Panc1 (cell line): ENCODE measurements at regions not wholly inside any gene's neighbourhood (a gene's known extent, or its start where the extent isn't known, plus 50 kb on each side); places are given as distances from the start of the nearest gene placed in this dataset.
A peak's percentile ranks its signal among the peaks of the same experiment; 100 is the strongest.

Experiments used
- ATAC-seq: fragments of 200-7000 bp; cut with Tn5 transposase; 2 replicates; pipeline ENCODE4 v1.9.1; 2020; ENCODE audit warnings: mild to moderate bottlenecking, moderate library complexity
- BruUV-seq: library from RNA; stranded (reverse); fragments of 400-500 nt; replicated peaks from 2 replicates; lab custom pipeline; 2021; lab: Mats Ljungman, UMichigan
- CTCF ChIA-PET: fragments of 300-600 bp; sonication (Branson Sonifier 250); formaldehyde crosslinking; loops from one replicate; lab custom pipeline; 2022; ENCODE audit warnings: antibody characterized with exemption; lab: Charles Lee
- POLR2A ChIA-PET: fragments of 300-600 bp; sonication (Branson Sonifier 250); formaldehyde crosslinking; loops from one replicate; lab custom pipeline; 2022; ENCODE audit warnings: antibody characterized with exemption; lab: Charles Lee
- DNase-seq: peaks from one replicate; pipeline ENCODE4 v3.0.0-alpha.2; 2010; ENCODE audit warnings: low read depth, low spot score
- H3K27ac ChIP-seq: 2 replicates; pipeline ENCODE4 v1.5.1; 2011; ENCODE audit warnings: mild to moderate bottlenecking, low read length, inconsistent platforms
- H3K27me3 ChIP-seq: fragments of 200-500 bp; sonication (Bioruptor generic); 2 replicates; pipeline ENCODE4 v1.6.0; 2014; ENCODE audit warnings: low read length, inconsistent platforms; ENCODE audit not compliant: control insufficient read depth, insufficient read depth
- H3K36me3 ChIP-seq: fragments of 200-500 bp; sonication (Bioruptor generic); 2 replicates; pipeline ENCODE4 v1.5.1; 2014; ENCODE audit warnings: inconsistent platforms, mild to moderate bottlenecking, low read length, moderate library complexity; ENCODE audit not compliant: control insufficient read depth, insufficient read depth
- H3K4me1 ChIP-seq: 2 replicates; pipeline ENCODE4 v1.5.1; 2011; ENCODE audit warnings: inconsistent platforms, mild to moderate bottlenecking, low read length, moderate library complexity; ENCODE audit not compliant: control insufficient read depth, insufficient read depth
- H3K4me3 ChIP-seq, 2 experiments: 2 replicates each; pipeline ENCODE4 v1.5.1; 2011 to 2012; ENCODE audit warnings: low read depth in 2 of 2, low read length in 2 of 2, mild to moderate bottlenecking in 2 of 2, inconsistent platforms in 1 of 2, moderate library complexity in 1 of 2
- H3K9me3 ChIP-seq: fragments of 200-500 bp; sonication (Bioruptor generic); 2 replicates; pipeline ENCODE4 v1.5.1; 2014; ENCODE audit warnings: low read depth, mild to moderate bottlenecking, inconsistent platforms, low read length, moderate library complexity; ENCODE audit not compliant: control insufficient read depth, insufficient read depth
- POLR2AphosphoS5 ChIP-seq: IDR thresholded peaks from 2 replicates; pipeline ENCODE4 v1.6.1; 2012; ENCODE audit warnings: mild to moderate bottlenecking, low read depth, low read length, moderate library complexity
- SIN3A ChIP-seq: IDR thresholded peaks from 2 replicates; pipeline ENCODE4 v1.6.1; 2012; ENCODE audit warnings: low read depth, mild to moderate bottlenecking, low read length, moderate library complexity, borderline replicate concordance; ENCODE audit not compliant: insufficient read depth
- TCF7L2 ChIP-seq: IDR thresholded peaks from 2 replicates; pipeline ENCODE4 v1.6.1; 2011; ENCODE audit warnings: mild to moderate bottlenecking, low read depth, low read length, inconsistent platforms
- in situ Hi-C: cut with HindIII; loops from 2 replicates; pipeline ENCODE4 v1.10.0; 2016; ENCODE audit warnings: low sequenced_read_pairs, low pct_unique_long_range_greater_than_20kb
- intact Hi-C: fragments of 100-400 bp; cut with micrococcal nuclease; formaldehyde crosslinking; loops from one replicate; pipeline ENCODE4 v1.10.0; 2022; ENCODE audit not compliant: unreplicated experiment
- TF ChIP-seq, protein P1 (sequence below), 2 experiments: IDR thresholded peaks; 2 replicates each; pipeline ENCODE4 v1.6.1; 2011 to 2012; ENCODE audit warnings: low read depth in 2 of 2, control low read depth in 1 of 2, low read length in 1 of 2, mild to moderate bottlenecking in 1 of 2, moderate library complexity in 1 of 2; ENCODE audit not compliant: insufficient read depth in 1 of 2
- TF ChIP-seq, protein P2 (sequence below): fragments of 450-650 bp; IDR thresholded peaks from 2 replicates; pipeline ENCODE4 v1.5.1; 2017; ENCODE audit warnings: mild to moderate bottlenecking

DNA sequence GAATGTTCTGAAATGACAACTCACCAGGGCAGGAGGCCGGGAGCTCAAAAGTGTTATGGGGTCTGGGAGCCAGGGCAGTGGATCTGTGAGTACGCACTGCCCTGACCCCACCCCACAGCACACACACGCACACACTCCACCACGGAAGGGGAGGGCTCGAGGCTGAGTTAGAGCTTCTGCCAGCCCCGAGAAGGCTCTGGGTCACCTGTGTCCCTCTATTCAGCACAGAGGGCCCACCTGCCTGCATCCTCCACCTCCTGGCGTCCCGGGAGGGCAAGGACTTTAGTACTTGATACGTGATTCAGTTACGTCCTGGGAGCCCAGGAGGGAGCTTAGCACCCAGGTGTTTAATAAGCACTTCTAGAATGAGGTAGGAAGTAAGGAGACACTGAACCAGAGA, 190.0 kb upstream of the GPR12 start:
- Histone ChIP-seq H3K27ac (peak overlapping the region; percentile 94), H3K4me1 (peaks cover 45% of the 10 kb centered on the region), H3K36me3 (no peaks in the 10 kb centered on the region), H3K4me3 (no peak overlapping the region), H3K9me3 (no peaks in the 10 kb centered on the region), H3K27me3 (no peaks in the 10 kb centered on the region)
- intact Hi-C loops = no loop called here
- in situ Hi-C loops = no loop called here
- CTCF ChIA-PET = interaction anchor here (1.8 kb wide), 1 partner anchor 35 kb away, joined by 16 read pairs; no protein-coding TSS in a partner anchor
- no TSS peak for BruUV-seq
- POLR2A ChIA-PET = no interaction called here
- TF ChIP-seq SIN3A (no peak), POLR2AphosphoS5 (no peak), TCF7L2 (no peak)
- TF ChIP-seq, protein P1, sequence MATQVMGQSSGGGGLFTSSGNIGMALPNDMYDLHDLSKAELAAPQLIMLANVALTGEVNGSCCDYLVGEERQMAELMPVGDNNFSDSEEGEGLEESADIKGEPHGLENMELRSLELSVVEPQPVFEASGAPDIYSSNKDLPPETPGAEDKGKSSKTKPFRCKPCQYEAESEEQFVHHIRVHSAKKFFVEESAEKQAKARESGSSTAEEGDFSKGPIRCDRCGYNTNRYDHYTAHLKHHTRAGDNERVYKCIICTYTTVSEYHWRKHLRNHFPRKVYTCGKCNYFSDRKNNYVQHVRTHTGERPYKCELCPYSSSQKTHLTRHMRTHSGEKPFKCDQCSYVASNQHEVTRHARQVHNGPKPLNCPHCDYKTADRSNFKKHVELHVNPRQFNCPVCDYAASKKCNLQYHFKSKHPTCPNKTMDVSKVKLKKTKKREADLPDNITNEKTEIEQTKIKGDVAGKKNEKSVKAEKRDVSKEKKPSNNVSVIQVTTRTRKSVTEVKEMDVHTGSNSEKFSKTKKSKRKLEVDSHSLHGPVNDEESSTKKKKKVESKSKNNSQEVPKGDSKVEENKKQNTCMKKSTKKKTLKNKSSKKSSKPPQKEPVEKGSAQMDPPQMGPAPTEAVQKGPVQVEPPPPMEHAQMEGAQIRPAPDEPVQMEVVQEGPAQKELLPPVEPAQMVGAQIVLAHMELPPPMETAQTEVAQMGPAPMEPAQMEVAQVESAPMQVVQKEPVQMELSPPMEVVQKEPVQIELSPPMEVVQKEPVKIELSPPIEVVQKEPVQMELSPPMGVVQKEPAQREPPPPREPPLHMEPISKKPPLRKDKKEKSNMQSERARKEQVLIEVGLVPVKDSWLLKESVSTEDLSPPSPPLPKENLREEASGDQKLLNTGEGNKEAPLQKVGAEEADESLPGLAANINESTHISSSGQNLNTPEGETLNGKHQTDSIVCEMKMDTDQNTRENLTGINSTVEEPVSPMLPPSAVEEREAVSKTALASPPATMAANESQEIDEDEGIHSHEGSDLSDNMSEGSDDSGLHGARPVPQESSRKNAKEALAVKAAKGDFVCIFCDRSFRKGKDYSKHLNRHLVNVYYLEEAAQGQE (IDR thresholded peaks at IDR 0.05; ENCODE audit: insufficient read depth in 1 of 2, low read depth in 2 of 2, low read length in 1 of 2) = no peak
- TF ChIP-seq, protein P2, sequence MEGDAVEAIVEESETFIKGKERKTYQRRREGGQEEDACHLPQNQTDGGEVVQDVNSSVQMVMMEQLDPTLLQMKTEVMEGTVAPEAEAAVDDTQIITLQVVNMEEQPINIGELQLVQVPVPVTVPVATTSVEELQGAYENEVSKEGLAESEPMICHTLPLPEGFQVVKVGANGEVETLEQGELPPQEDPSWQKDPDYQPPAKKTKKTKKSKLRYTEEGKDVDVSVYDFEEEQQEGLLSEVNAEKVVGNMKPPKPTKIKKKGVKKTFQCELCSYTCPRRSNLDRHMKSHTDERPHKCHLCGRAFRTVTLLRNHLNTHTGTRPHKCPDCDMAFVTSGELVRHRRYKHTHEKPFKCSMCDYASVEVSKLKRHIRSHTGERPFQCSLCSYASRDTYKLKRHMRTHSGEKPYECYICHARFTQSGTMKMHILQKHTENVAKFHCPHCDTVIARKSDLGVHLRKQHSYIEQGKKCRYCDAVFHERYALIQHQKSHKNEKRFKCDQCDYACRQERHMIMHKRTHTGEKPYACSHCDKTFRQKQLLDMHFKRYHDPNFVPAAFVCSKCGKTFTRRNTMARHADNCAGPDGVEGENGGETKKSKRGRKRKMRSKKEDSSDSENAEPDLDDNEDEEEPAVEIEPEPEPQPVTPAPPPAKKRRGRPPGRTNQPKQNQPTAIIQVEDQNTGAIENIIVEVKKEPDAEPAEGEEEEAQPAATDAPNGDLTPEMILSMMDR = no peak
- DNase-seq (no peak), ATAC-seq (no peak)

GRCh38 chr13:26949701-26950502, 189.3 kb upstream of the GPR12 start:
- peaks cover 42% of the 10 kb centered on the region for H3K4me1 ChIP-seq
- no peak for DNase-seq
- intact Hi-C loops (no loop called here), in situ Hi-C loops (no loop called here)
- H3K27ac ChIP-seq = peak overlapping the region; percentile 94
- CTCF ChIA-PET = interaction anchor here (1.8 kb wide), 1 partner anchor 35 kb away, joined by 16 read pairs; no protein-coding TSS in a partner anchor
- H3K4me3 ChIP-seq = no peak overlapping the region
- POLR2A ChIA-PET = interaction anchor here (0.6 to 1.0 kb wide), 3 partner anchors 13 to 176 kb away, joined by 3 to 8 read pairs (median 5); no protein-coding TSS in a partner anchor
- TF ChIP-seq TCF7L2 = peak; percentile 95
- TF ChIP-seq, protein P2 = no peak
- BruUV-seq = no TSS peak
- H3K36me3 ChIP-seq = no peaks in the 10 kb centered on the region
- H3K9me3 ChIP-seq = no peaks in the 10 kb centered on the region
- no peak for ATAC-seq
- H3K27me3 ChIP-seq = no peaks in the 10 kb centered on the region
